Subcutaneous abdominal adipose tissue (tissue), 5 donors: ENCODE measurements at regions not wholly inside any gene's neighbourhood (a gene's known extent, or its start where the extent isn't known, plus 50 kb on each side); places are given as distances from the start of the nearest gene placed in this dataset.
"Not testable (repeated sequence)": the region's sequence is repeated elsewhere in the genome, so short reads cannot be mapped to it uniquely, and the experiment has no call there.

Experiments used
- H3K27ac ChIP-seq: one replicate; pipeline ENCODE4 v1.7.0; 2013; ENCODE audit warnings: low read depth, mild to moderate bottlenecking, inconsistent platforms, low read length, moderate library complexity
- H3K27me3 ChIP-seq, 5 donors: one replicate each; pipeline ENCODE4 v1.7.0; 2013; ENCODE audit warnings: low read length in 5 of 5, inconsistent platforms in 1 of 5; ENCODE audit not compliant: control insufficient read depth in 5 of 5, insufficient read depth in 4 of 5
- H3K36me3 ChIP-seq, 5 donors: one replicate each; pipeline ENCODE4 v1.7.0; 2013; ENCODE audit warnings: low read length in 5 of 5; ENCODE audit not compliant: control insufficient read depth in 5 of 5, insufficient read depth in 5 of 5
- H3K4me1 ChIP-seq, 5 donors: one replicate each; pipeline ENCODE4 v1.7.0; 2013; ENCODE audit warnings: low read length in 5 of 5, mild to moderate bottlenecking in 3 of 5, moderate library complexity in 1 of 5; ENCODE audit not compliant: control insufficient read depth in 5 of 5, insufficient read depth in 5 of 5
- H3K4me3 ChIP-seq, 5 donors: one replicate each; pipeline ENCODE4 v1.7.0; 2013; ENCODE audit warnings: low read length in 5 of 5, low read depth in 1 of 5
- H3K9ac ChIP-seq, 5 donors: one replicate each; pipeline ENCODE4 v1.7.0; 2013; ENCODE audit warnings: low read length in 5 of 5, mild to moderate bottlenecking in 4 of 5, moderate library complexity in 3 of 5
- H3K9me3 ChIP-seq, 5 donors: one replicate each; pipeline ENCODE4 v1.7.0; 2013; ENCODE audit warnings: low read length in 5 of 5; ENCODE audit not compliant: control insufficient read depth in 5 of 5
- donor health status: healthy.
- donor health status: healthy.
- donor health status: healthy.
- donor health status: healthy.
- donor health status: healthy.

DNA sequence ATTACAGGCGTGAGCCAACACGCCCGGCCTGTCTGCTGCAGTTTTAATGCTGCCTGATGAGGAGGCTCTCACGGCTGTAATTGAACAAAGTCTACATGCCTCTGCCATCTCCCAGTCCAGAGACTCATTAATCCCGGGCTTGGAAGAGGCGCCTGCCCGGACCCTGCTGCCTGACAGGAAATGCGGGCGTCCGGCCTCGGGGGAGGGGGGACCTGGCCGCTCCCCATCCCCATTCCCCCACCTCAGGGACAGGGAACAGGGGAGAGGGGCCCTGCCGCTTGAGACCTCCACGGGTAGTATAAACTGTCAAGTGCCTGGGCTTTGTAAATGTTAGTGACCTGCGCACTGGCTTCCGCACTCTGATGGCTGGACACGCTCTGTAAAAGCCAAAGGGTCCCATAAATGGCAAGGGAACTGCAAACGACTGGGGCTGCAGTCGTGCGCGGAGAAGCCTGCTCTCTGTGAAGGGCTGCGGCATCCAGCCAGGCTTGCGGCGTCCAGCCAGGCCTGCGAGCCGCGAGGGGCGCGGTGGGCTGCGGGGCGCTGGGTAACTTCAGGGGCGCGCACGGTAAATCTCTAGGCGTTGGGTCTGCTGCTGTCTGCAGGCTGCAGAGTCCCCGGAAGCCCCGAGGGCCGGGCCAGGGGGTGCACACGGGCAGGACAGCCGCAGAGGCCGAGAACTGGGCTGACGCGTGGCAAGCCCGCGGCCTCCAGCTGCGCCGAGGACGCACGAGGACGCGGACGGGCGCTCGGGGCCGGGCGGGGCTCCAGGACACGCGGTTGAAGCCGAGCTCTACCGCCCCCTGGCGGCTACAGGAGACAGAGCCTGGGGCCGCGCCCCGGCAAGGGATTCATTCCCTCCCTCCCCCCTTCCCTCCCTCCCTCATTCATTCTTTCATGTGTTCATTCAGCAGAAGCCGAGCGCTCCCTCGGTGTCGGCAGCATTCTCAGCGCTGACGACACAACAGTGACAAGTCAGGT lies 78.4 kb downstream of the KCNJ18 start:
- not testable (repeated sequence) for H3K9ac ChIP-seq

DNA sequence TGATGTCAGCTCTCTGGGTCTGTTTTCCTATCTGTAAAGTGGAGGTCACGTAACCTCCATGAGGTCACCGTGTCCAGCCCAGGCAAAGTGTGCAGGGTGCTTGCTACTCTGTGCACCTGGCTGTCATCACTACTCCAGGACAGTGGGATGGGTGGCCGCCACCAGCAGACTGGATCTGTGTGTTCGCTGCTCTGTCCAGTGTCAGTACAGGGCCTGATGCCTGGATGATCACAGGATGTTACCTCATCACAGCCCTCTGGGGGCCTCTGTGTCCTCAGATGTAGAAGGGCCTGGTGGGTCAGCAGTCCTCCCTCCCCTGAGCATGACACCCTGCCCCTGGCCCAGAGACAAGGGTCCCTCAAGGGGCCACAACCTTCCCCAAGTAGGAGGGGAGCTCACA lies 80.0 kb downstream of the KCNJ18 start:
- Histone ChIP-seq H3K36me3 (no peaks in the 10 kb centered on the region), H3K27me3 (no peaks in the 10 kb centered on the region), H3K27ac (no peak overlapping the region), H3K9ac (no peak overlapping the region), H3K4me3 (no peak overlapping the region), H3K4me1 (no peaks in the 10 kb centered on the region), H3K9me3 (no peaks in the 10 kb centered on the region)

More for the DNA sequence above, 78.4 kb downstream of the KCNJ18 start:
- not testable (repeated sequence) for H3K9me3 ChIP-seq, H3K36me3 ChIP-seq, H3K4me1 ChIP-seq, H3K27ac ChIP-seq, H3K4me3 ChIP-seq, H3K27me3 ChIP-seq

- not testable (repeated sequence) for H3K27me3 ChIP-seq, H3K27ac ChIP-seq, H3K9me3 ChIP-seq, H3K36me3 ChIP-seq, H3K4me1 ChIP-seq, H3K9ac ChIP-seq, H3K4me3 ChIP-seq
Measured at GRCh38 chr17:21772991-21773713, 80.8 kb downstream of the KCNJ18 start.

DNA sequence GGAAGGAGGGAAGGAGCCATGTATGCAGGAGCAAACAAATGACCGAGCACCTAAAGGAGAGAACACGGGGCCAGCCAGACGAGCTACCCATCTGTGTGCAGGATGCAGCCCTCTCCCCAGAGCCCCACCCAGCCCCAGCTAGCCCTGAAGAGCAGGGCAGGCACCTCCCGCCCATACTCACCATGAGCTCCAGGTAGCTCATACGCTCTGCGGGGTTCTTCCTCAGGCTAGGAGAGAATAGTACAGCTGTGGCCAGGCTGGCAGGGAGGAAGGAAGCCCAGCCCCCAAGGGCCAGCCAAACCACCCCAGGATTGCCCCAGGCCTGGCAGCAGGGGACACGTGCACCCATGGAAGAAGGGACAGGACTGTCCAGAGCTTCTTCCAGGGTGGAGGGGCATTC lies 81.9 kb downstream of the KCNJ18 start:
- no peak overlapping the region for H3K4me3 ChIP-seq
- H3K27me3 ChIP-seq: no peaks in the 10 kb centered on the region
- H3K9ac ChIP-seq: no peak overlapping the region
- no peaks in the 10 kb centered on the region for H3K36me3 ChIP-seq
- no peaks in the 10 kb centered on the region for H3K4me1 ChIP-seq
- peaks cover 0 to 8% (median 3%) of the 10 kb centered on the region in 5 donors for H3K9me3 ChIP-seq
- no peak overlapping the region for H3K27ac ChIP-seq

DNA sequence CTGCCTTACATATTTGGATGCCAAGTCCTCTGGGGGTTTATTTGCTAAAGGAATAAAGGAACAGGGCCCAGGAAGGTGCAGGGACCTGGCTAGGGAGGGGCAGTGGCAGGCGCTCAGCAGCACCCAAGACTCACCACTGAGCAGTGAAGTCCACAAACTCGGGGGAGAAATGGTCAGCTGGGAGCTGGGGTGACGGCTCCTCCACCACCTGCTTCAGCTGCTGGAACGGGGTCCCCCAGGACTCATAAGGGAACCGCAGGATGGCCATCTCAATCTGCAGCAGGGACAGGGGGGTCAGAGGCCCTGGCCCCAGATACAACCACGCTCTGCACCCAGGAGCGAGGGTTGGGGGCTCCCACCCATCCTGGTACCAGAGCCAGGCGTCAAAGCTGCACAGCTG lies 83.2 kb downstream of the KCNJ18 start:
- not testable (repeated sequence) for H3K27ac ChIP-seq, H3K27me3 ChIP-seq, H3K36me3 ChIP-seq, H3K9me3 ChIP-seq, H3K9ac ChIP-seq, H3K4me1 ChIP-seq, H3K4me3 ChIP-seq

- H3K27ac ChIP-seq, H3K27me3 ChIP-seq, H3K9me3 ChIP-seq, H3K9ac ChIP-seq, H3K4me1 ChIP-seq, H3K4me3 ChIP-seq, H3K36me3 ChIP-seq: not testable (repeated sequence)
Measured at GRCh38 chr17:21776921-21777320, 84.6 kb downstream of the KCNJ18 start.

- H3K9me3 ChIP-seq, H3K4me3 ChIP-seq, H3K9ac ChIP-seq, H3K27me3 ChIP-seq, H3K4me1 ChIP-seq, H3K36me3 ChIP-seq, H3K27ac ChIP-seq: not testable (repeated sequence)
Measured at GRCh38 chr17:21778866-21779265, 86.5 kb downstream of the KCNJ18 start.

DNA sequence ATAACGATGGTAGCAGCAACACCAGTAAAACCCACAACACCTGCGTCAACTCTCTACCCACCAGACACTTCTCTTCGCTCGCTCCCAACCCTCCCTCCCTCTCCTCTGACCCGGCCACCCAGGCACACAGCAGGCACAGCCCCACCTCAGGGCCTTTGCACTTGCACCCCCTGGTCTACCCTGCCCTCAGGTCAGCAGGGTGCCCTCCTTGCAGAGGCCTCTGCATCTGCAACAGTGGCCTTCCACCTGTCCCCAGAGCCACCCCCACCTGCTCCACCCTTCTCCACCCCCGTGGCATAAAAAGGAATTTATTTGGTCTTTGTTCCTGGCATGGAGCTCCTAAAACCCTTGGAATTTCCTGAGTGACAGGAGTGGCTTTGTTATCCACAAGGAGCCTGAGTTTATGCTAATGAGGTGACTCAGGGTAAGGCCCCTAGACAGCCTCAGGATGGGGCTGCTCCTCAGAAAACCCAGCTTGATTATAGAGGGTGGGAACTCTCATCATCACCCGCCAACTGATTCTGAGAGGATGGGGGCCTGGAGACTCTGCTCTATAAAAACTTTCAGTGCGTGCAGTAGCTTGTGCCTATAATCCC lies 88.1 kb downstream of the KCNJ18 start:
- H3K27ac ChIP-seq, H3K9me3 ChIP-seq, H3K4me1 ChIP-seq, H3K27me3 ChIP-seq, H3K36me3 ChIP-seq, H3K4me3 ChIP-seq, H3K9ac ChIP-seq: not testable (repeated sequence)

DNA sequence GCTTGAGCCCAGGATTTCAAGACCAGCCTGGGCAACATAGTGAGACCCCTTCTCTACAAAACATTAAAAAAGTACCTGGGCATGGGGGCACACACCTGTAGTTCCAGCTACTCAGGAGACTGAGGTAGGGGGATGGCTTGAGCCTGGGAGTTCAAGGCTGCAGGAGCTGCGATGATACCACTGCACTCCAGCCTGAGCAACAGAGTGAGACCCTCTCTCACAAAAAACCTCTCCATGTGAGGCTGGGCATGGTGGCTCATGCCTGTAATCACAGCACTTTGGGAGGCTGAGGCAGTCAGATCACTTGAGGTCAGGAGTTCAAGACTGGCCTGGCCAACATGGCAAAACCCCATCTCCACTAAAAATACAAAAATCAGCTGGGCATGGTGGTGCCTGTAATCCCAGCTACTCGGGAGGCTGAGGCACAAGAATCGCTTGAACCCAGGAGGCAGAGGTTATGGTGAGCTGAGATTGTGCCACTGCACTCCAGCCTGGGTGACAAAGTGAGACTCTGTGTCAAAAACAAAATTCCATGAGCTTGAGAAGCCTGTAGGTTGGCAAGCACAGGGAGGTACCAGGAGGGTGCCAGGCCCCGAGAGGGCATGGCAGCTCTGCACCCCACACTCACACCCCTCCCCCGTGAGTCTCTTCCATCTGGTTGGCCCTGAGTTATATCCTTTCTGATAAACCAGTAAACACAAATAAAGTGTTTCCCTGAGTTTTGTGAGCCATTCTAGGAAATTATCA lies 88.8 kb downstream of the KCNJ18 start:
- H3K27ac ChIP-seq, H3K9ac ChIP-seq, H3K4me1 ChIP-seq, H3K9me3 ChIP-seq, H3K4me3 ChIP-seq, H3K27me3 ChIP-seq, H3K36me3 ChIP-seq: not testable (repeated sequence)

GRCh38 chr17:21781666-21782024 lies 89.3 kb downstream of the KCNJ18 start:
- H3K4me1 ChIP-seq, H3K27me3 ChIP-seq, H3K36me3 ChIP-seq, H3K9ac ChIP-seq, H3K9me3 ChIP-seq, H3K4me3 ChIP-seq, H3K27ac ChIP-seq: not testable (repeated sequence)
